Vagina (tissue), 2 donors: ENCODE measurements at regions not wholly inside any gene's neighbourhood (a gene's known extent, or its start where the extent isn't known, plus 50 kb on each side); places are given as distances from the start of the nearest gene placed in this dataset.

Source experiments
- DNase-seq, 2 donors: peaks; one replicate each; pipeline ENCODE4 v3.0.0-alpha.2; 2017; ENCODE audit errors: extremely low spot score in 2 of 2
- H3K27ac ChIP-seq: fragments of 200-600 bp; sonication (generic); one replicate; pipeline ENCODE4 v1.5.1; 2019
- H3K27me3 ChIP-seq: fragments of 200-600 bp; sonication (generic); one replicate; pipeline ENCODE4 v1.5.1; 2019
- H3K36me3 ChIP-seq, 2 donors: fragments of 200-600 bp; sonication (generic); one replicate each; pipeline ENCODE4 v1.5.1; 2017 to 2019
- H3K4me1 ChIP-seq: fragments of 200-600 bp; sonication (generic); one replicate; pipeline ENCODE4 v1.5.1; 2019
- H3K4me3 ChIP-seq, 2 donors: fragments of 200-600 bp; sonication (generic); 1 replicate in 1 of 2; 2 replicates in 1 of 2; pipeline ENCODE4 v1.5.1; 2016 to 2019
- H3K9me3 ChIP-seq: fragments of 200-600 bp; sonication (generic); one replicate; pipeline ENCODE4 v1.5.1; 2019
- POLR2A ChIP-seq, 2 donors: fragments of 450-650 bp; IDR thresholded peaks; one replicate each; pipeline ENCODE4 v1.6.1; 2017; ENCODE audit warnings: antibody characterized with exemption in 2 of 2, mild to moderate bottlenecking in 2 of 2, moderate library complexity in 2 of 2
- POLR2AphosphoS5 ChIP-seq, 2 donors: sonication (generic); formaldehyde crosslinking; IDR thresholded peaks; one replicate each; pipeline ENCODE4 v1.9.0; 2017; ENCODE audit warnings: antibody characterized with exemption in 2 of 2, mild to moderate bottlenecking in 2 of 2, low read depth in 1 of 2; ENCODE audit not compliant: insufficient read depth in 1 of 2
- intact Hi-C: fragments of 100-400 bp; cut with DNase I; formaldehyde crosslinking; loops from one replicate; pipeline ENCODE4 v1.15.1; 2023
- TF ChIP-seq, protein P1 (sequence below), 3 experiments: fragments of 450-650 bp in 2 of 3; fragments of 200-600 bp in 1 of 3; sonication (generic) in 1 of 3; IDR thresholded peaks; one replicate each; pipeline ENCODE4 v1.5.1; 2017 to 2019; ENCODE audit warnings: antibody characterized with exemption in 3 of 3, mild to moderate bottlenecking in 2 of 3, moderate library complexity in 2 of 3

DNA sequence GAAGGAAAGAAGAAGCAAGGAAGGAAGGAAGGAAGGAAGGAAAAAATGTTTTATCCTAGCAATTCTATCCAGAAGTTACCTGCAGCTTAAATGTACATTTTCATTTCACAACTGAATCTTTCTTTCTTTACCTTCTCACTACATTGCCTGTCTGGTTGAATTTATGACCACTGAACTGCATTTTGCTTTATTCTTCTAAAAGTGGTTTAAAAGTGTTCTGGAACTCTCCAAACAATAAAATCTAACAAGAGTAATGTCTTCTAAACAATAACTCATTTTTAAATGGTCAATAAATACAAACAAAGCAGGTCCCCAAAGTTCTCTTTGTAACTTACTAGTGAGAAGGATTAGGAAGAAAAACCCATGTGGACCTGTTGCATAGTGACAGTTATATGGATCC is 587.5 kb upstream of the NEGR1 start:
- H3K4me3 ChIP-seq = no peak overlapping the region
- no peaks in the 10 kb centered on the region for H3K36me3 ChIP-seq
- H3K27ac ChIP-seq = no peak overlapping the region
- no peaks in the 10 kb centered on the region for H3K27me3 ChIP-seq
- DNase-seq = no peak
- no peaks in the 10 kb centered on the region for H3K9me3 ChIP-seq
- H3K4me1 ChIP-seq = no peaks in the 10 kb centered on the region
- intact Hi-C loops = no loop called here
- TF ChIP-seq, protein P1, sequence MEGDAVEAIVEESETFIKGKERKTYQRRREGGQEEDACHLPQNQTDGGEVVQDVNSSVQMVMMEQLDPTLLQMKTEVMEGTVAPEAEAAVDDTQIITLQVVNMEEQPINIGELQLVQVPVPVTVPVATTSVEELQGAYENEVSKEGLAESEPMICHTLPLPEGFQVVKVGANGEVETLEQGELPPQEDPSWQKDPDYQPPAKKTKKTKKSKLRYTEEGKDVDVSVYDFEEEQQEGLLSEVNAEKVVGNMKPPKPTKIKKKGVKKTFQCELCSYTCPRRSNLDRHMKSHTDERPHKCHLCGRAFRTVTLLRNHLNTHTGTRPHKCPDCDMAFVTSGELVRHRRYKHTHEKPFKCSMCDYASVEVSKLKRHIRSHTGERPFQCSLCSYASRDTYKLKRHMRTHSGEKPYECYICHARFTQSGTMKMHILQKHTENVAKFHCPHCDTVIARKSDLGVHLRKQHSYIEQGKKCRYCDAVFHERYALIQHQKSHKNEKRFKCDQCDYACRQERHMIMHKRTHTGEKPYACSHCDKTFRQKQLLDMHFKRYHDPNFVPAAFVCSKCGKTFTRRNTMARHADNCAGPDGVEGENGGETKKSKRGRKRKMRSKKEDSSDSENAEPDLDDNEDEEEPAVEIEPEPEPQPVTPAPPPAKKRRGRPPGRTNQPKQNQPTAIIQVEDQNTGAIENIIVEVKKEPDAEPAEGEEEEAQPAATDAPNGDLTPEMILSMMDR (IDR thresholded peaks at IDR 0.05) = no peak
- TF ChIP-seq POLR2A (IDR thresholded peaks at IDR 0.05) = no peak
- no peak for TF ChIP-seq POLR2AphosphoS5 (IDR thresholded peaks at IDR 0.05; ENCODE audit: insufficient read depth in 1 of 2, low read depth in 1 of 2)

DNA sequence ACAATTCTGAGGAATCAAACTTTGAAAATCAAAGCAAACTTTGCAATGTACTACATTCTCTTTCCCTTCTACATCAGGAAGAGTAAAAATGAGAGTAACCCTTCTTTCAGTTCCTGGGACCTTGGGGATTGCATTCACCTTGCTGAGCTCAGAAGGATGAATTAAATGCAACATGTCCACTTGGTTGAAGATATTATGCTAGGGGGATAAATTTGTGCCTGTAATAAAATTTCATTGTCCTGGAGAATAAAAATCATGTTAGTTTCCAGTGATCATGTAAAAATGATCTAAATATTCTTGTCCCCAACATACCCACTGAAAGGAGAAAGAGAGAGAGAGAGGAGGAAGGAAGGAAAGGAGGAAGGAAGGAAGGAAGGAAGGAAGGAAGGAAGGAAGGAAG is 587.1 kb upstream of the NEGR1 start:
- Histone ChIP-seq H3K4me1 (no peaks in the 10 kb centered on the region), H3K9me3 (no peaks in the 10 kb centered on the region), H3K4me3 (no peak overlapping the region), H3K27ac (no peak overlapping the region), H3K36me3 (no peaks in the 10 kb centered on the region), H3K27me3 (no peaks in the 10 kb centered on the region)
- intact Hi-C loops = no loop called here
- DNase-seq = no peak
- TF ChIP-seq, protein P1 (IDR thresholded peaks at IDR 0.05) = no peak
- no peak for TF ChIP-seq POLR2A (IDR thresholded peaks at IDR 0.05)
- no peak for TF ChIP-seq POLR2AphosphoS5 (IDR thresholded peaks at IDR 0.05; ENCODE audit: insufficient read depth in 1 of 2, low read depth in 1 of 2)

DNA sequence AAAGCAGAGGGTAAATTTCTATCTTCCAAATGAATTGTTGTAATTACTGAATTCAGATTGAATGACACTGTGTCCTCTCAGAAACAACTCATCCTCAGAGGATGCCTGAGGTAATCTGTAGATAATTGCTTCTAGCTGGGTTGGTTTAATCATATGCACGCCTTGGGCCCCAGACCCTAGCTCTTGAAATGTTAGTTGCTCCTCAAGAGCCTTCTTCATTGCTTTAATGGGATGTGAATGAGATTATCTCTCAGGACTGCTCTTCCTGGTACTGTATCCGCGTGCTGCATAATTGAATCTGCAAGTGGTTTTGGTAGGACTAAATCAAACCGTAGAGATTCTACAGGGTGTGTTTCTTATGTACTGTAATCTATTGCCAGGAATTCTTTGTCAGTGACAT is 569.3 kb upstream of the NEGR1 start:
- no peak overlapping the region for H3K4me3 ChIP-seq
- no peak for DNase-seq
- no peaks in the 10 kb centered on the region for H3K27me3 ChIP-seq
- TF ChIP-seq POLR2A (IDR thresholded peaks at IDR 0.05) (no peak), POLR2AphosphoS5 (IDR thresholded peaks at IDR 0.05; ENCODE audit: insufficient read depth in 1 of 2, low read depth in 1 of 2) (no peak)
- TF ChIP-seq, protein P1 (IDR thresholded peaks at IDR 0.05) = no peak
- H3K4me1 ChIP-seq = no peaks in the 10 kb centered on the region
- intact Hi-C loops = no loop called here
- H3K27ac ChIP-seq = no peak overlapping the region
- no peaks in the 10 kb centered on the region for H3K9me3 ChIP-seq
- no peaks in the 10 kb centered on the region for H3K36me3 ChIP-seq

DNA sequence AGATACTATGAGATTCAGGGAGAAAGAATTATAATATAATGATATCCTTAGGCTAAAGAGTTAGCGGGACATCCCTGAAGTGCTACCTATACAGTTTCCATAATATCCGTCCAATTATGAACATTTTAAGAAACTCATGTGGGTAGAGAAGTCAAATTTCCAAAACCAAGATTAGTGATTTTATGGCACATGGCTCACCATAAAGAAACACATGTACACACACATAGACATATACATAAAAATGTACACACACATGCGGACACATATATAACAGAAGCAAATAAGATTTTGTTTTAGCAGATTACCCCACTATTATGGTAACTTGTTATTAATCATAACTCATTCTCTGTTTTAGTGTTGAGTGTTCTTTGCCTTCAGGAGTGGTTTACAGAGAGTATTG is 566.7 kb upstream of the NEGR1 start:
- Histone ChIP-seq H3K36me3 (no peaks in the 10 kb centered on the region), H3K27ac (no peak overlapping the region), H3K4me1 (no peaks in the 10 kb centered on the region), H3K4me3 (no peak overlapping the region), H3K9me3 (no peaks in the 10 kb centered on the region), H3K27me3 (no peaks in the 10 kb centered on the region)
- intact Hi-C loops = no loop called here
- no peak for DNase-seq
- TF ChIP-seq POLR2AphosphoS5 (IDR thresholded peaks at IDR 0.05; ENCODE audit: insufficient read depth in 1 of 2, low read depth in 1 of 2) = no peak
- TF ChIP-seq, protein P1 (IDR thresholded peaks at IDR 0.05) = no peak

DNA sequence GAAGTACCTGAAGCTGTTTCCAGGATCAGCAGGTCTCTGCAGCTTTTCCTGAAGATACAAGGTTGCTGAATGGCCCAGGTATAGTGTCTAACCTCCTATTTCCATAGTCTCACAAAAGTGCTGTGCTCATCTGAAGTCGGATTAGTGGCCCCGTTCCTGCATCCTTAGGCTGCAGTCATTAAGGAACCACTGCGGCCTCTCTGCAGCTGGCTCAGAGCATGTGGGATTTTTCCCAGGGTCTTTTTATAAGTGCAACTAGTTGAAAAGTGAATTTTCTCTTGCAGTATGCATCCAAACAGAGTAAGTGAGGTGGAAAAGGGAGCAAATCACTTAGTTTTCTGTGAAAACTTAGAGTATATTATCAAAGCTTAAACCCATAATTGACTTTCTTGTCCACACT is 565.3 kb upstream of the NEGR1 start:
- TF ChIP-seq POLR2A (IDR thresholded peaks at IDR 0.05) (no peak), POLR2AphosphoS5 (IDR thresholded peaks at IDR 0.05; ENCODE audit: insufficient read depth in 1 of 2, low read depth in 1 of 2) (no peak)
- TF ChIP-seq, protein P1 (IDR thresholded peaks at IDR 0.05) = no peak
- no peaks in the 10 kb centered on the region for H3K9me3 ChIP-seq
- intact Hi-C loops = no loop called here
- DNase-seq = no peak
- no peak overlapping the region for H3K27ac ChIP-seq
- no peak overlapping the region for H3K4me3 ChIP-seq
- H3K4me1 ChIP-seq = no peaks in the 10 kb centered on the region
- no peaks in the 10 kb centered on the region for H3K27me3 ChIP-seq
- no peaks in the 10 kb centered on the region for H3K36me3 ChIP-seq
